PFSK-1 (cell line): ENCODE measurements at regions not wholly inside any gene's neighbourhood (a gene's known extent, or its start where the extent isn't known, plus 50 kb on each side); places are given as distances from the start of the nearest gene placed in this dataset.

ENCODE experiments used
- SIN3A ChIP-seq: IDR thresholded peaks from 2 replicates; pipeline ENCODE4 v1.6.1; 2012; ENCODE audit warnings: mild to moderate bottlenecking, low read length, moderate library complexity, borderline replicate concordance; ENCODE audit not compliant: insufficient read depth
- TF ChIP-seq, protein P1 (sequence below), 2 experiments: IDR thresholded peaks; 2 replicates each; pipeline versions ENCODE4 v1.6.1 to v1.8.0; 2011 to 2012; ENCODE audit warnings: low read depth in 2 of 2, low read length in 2 of 2, control low read depth in 1 of 2, inconsistent platforms in 1 of 2, mild to moderate bottlenecking in 1 of 2, moderate library complexity in 1 of 2; ENCODE audit not compliant: insufficient read depth in 1 of 2

DNA sequence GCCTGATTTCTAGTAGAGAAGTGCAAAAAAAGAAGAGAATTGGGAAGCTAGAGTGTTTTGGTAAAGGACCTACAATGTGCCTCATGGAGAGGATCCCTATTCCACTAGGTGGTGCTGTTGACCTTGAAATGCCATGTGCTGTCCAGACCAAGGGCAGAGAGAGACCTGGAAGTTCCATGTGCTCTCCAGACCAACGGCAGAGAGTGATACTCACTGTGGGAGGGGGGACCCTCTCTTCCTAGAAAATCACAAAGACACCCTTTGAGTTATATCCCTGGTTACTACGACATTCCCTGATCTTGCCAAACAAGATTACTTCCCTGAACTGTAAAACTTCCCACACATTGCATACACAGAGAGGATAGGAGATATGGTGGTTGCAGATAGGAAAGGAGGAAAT is 212.7 kb upstream of the ZNF804B start:
- TF ChIP-seq, protein P1, sequence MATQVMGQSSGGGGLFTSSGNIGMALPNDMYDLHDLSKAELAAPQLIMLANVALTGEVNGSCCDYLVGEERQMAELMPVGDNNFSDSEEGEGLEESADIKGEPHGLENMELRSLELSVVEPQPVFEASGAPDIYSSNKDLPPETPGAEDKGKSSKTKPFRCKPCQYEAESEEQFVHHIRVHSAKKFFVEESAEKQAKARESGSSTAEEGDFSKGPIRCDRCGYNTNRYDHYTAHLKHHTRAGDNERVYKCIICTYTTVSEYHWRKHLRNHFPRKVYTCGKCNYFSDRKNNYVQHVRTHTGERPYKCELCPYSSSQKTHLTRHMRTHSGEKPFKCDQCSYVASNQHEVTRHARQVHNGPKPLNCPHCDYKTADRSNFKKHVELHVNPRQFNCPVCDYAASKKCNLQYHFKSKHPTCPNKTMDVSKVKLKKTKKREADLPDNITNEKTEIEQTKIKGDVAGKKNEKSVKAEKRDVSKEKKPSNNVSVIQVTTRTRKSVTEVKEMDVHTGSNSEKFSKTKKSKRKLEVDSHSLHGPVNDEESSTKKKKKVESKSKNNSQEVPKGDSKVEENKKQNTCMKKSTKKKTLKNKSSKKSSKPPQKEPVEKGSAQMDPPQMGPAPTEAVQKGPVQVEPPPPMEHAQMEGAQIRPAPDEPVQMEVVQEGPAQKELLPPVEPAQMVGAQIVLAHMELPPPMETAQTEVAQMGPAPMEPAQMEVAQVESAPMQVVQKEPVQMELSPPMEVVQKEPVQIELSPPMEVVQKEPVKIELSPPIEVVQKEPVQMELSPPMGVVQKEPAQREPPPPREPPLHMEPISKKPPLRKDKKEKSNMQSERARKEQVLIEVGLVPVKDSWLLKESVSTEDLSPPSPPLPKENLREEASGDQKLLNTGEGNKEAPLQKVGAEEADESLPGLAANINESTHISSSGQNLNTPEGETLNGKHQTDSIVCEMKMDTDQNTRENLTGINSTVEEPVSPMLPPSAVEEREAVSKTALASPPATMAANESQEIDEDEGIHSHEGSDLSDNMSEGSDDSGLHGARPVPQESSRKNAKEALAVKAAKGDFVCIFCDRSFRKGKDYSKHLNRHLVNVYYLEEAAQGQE (IDR thresholded peaks at IDR 0.05; ENCODE audit: insufficient read depth in 1 of 2, low read depth in 2 of 2, low read length in 2 of 2) = no peak
- TF ChIP-seq SIN3A = no peak
